HS-5 (cell line): ENCODE measurements at regions not wholly inside any gene's neighbourhood (a gene's known extent, or its start where the extent isn't known, plus 50 kb on each side); places are given as distances from the start of the nearest gene placed in this dataset.

Source experiments
- DNase-seq: peaks from one replicate; pipeline ENCODE4 v3.0.0-alpha.2; 2012; ENCODE audit warnings: low read depth

DNA sequence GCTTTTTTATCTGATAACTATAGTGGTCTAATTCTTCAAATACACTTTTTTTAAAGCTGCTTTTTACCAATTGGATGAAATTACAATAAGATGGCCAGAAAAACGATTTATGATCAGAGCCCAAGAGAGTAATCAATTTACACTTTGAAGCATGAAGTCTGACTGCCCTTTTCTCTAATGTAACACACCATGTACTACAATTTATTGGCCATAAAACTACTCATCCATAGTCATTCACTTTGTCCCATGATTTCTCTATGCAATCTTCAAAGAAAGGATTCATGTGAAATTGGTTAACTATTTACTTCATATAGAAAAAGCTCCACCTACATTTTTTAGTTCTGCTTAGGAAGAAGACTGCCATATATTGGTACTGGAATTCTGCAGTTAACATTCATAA, 73.6 kb upstream of the CAST start:
- DNase-seq: no peak

DNA sequence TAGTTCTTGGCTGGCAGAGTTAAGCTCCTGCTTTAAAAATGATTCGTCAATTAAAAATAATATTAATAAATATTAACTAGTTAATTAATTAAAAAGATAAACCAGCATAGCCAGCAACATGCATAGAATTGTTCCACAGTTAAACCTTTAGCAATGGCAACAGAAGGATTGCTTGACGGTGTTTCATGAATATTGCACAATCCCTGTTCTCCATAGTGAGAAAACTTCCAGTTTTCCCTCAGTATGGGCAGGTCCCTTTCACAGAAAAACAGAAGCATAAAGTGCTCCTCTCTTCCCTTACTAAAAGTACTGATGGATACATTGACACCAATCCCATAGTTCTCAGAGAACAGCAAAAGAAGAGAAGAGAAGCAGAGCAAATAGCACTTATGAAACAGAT, 71.4 kb upstream of the CAST start:
- no peak for DNase-seq

DNA sequence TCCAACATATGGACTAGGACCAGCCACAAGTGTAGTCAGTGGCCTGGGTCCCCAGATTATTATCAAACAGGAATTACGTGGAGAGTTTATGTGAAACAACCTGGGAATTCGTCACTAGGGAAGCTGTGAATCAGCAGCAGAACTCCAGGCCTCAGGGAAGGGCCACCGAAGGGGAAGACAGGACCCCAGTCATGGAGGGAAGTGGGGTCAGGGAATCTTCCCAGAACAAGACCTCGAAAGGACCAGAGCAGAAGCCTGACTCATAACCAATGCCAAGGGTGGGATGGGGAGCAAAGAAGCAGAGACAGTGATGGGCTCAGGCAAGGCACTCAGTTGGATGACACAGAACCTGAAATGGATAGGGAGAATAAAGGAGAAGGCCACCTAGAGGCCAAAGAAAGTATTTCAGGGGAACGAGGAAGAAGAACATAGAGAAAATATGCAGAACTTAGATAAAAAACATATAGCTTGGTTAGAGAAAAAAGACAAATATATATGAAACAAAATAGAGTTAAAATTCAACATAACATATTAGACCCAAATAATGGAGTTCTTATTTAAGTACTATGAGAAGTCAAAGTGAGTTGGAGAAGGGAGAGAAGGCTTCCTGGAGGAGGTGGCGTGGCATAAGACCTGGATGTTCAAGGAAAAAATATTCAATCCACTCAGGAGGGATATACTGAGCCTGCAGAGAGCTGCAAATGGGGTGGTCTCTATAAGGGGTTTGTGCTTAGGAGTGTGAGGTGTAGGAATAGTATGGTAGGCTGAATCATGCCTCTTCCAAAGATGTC, 66.7 kb upstream of the CAST start:
- DNase-seq: no peak

DNA sequence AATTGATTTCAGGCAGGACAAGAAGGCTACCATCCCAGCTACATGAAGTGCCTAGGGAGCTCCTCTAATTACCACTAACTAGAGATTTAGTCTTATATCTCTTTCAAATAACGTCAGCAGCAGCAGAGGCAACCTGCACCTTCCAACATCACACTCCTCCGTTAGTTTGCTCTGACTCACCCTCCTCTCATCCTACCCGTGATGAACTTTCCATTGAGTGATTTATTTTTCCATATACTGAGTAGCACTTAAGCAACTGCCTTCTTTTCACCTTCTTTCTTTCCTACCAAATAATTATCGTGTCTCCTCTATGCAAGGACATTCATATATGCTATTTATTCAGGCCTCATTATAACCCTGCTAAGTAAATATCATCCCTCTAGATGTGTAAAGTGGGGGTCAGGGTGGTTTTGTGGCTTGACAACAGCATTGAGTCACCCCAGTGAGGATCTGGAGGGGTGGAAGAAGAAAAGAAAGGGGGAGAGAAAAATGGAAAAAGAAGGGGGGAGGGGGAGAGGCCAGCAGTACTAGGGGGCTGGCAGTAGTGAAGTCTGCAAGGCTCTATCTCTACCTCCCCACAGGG, 64.6 kb upstream of the CAST start:
- DNase-seq: no peak

DNA sequence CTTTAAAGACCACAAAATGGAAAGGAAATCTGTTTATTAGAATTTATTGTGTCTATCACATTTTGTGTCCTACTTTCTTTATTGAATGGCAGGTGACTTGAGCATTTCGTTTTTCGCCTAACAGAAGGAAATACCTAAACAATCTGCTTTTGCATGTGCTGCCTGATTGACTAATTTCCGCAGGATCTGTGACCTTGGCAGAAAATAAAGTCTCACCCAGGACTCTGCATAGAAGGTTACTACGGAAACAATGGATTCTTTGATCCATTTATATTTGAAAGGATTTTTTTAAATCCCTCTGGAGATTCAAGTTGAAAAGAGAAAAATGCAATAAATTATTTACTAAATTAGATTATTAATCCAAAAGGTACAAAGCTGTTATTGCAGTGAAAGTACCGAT, 61.0 kb upstream of the CAST start:
- no peak for DNase-seq

DNA sequence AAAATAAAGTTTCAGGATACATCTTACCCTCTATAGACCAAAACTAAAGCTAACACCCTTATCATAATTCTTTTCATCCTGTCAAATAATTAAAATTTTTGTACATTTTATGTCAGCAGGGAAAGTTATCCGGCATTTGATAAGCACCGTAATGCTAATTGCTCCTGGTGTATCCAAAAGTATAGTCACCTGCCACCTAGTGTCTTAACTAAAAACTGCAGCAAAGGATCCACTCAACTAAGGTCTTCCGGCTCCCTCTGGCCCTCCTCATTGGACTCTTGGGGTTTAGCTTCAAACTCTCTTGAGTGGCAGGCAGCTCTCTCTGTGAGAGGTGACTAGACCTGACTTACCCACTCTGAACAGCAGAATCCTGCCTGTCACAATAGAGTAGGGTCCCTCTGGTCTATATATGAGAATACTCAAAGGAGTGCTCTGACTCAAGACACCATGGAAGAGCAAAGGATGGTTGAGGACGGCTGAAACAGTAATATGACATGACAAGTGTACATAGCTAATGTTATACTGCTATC, 60.4 kb upstream of the CAST start:
- peak; percentile 56 for DNase-seq

DNA sequence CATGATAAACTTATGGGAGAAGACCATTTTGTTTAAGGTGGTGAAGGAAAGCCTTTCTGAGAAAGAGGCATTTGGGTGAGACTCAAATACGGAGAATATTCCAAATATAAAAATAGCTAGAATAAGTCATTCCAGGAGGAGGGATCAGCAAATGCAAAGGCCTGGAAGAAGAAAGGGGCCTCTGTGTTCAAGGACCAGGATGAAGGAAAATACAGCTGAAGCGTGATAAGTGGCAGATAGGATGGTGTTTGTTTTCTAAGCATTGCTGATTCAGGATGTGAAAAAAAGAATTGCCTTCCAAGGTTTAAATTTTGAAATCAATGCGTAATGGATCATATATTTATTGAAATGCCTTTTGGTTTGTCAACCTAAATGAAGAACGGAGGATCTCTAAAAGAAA, 59.4 kb upstream of the CAST start:
- DNase-seq: no peak

DNA sequence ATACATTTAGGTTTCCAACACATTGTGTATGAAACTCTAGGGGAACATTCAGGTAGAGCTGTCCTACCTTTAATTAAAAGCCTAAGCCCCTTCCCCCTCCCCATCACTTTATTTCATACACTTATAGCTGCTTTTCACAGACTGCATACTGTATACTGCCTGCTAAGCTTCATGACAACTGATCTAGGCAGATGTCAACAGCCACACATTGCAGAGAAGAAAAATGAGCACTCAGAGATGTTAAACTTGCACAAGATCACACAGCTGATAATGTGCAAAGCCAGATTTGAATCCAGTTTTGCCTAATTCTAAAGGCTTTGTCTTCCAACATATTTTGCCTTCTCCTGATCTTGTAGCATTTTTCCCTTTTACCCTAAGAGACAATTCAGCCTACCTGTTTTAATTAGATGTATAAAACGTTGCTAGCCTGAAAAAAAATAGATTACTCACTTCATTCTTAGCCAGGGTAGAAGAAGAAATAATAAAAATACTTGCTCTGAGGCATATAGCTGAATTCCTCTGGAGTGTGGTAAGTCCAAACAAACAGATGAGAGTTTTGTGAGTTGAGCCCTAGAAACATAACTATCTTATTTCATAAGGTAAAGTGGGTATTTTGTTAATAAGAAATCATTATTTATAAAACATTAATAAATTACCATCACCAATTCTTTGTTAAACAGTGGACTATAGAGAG, 56.9 kb upstream of the CAST start:
- no peak for DNase-seq

DNA sequence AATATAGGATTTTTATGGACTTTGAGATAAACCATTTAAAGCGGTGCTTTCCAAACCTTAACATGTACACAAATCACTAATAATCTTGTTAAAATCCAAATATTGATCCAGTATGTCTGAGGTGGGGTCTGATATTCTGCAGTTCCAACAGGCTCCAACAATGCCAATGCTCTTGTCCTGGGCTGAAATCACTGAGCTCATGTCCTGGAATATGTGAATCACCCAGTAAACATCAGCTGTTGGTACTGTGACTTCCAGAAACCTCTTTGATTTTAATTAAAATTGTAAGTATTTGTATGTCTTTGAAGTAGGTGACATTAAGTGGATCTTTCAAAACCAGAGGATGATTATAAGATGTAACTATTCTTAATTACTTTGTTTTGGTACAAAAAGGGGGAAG, 52.8 kb upstream of the CAST start:
- DNase-seq: no peak

DNA sequence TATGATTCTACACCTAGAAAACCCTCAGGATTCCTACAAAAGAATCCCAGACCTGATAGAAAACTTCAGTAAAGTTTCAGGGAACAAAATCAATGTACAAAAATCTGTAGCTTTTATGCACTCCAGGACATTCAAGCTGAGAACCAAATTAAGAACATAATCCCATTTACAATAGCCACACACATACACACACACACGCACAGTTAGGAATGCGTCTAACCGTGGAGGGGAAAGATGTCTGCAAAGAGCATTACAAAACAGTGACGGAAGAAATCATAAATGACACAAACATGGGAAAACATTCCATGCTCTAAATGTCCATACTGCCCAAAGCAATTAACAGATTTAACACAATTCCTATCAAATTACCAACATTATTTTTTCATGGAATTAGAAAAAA, 51.4 kb upstream of the CAST start:
- DNase-seq: no peak

DNA sequence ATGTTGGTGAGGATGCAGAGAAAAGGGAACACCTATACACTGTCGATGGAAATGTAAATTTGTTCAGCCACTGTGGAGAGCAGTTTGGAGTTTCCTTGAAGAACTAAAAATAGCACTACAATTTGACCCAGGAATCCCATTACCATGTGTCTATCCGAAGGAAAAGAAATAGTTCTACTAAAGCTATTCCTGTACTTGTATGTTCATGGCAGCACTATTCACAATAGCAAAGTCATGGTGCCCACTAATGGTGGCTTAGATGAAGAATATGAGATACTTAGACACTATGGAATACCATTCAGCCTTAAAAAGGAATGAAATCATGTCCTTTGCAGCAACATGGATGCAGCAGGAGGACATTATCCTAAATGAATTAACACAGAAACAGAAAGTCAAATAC, 50.2 kb upstream of the CAST start:
- no peak for DNase-seq
